ENCODE measurements at regions not wholly inside any gene's neighbourhood (a gene's known extent, or its start where the extent isn't known, plus 50 kb on each side); places are given as distances from the start of the nearest gene placed in this dataset.

- no peak overlapping the region for H3K27ac ChIP-seq (ENCODE audit: insufficient read depth, low read length)
- no peak overlapping the region for H3K4ac ChIP-seq (ENCODE audit: low read depth, low read length)
- H2BK5ac ChIP-seq (ENCODE audit: low read depth, low read length, poor library complexity, severe bottlenecking), result no peak overlapping the region
- H2BK120ac ChIP-seq (ENCODE audit: low read depth, low read length), result no peak overlapping the region
- H2BK20ac ChIP-seq (ENCODE audit: low read depth, low read length), result no peak overlapping the region
- in situ Hi-C loops (cut with MboI; ENCODE audit: low sequenced_read_pairs) (no loop called here), dilution Hi-C loops (cut with HindIII; ENCODE audit: low sequenced_read_pairs, unreplicated experiment) (no loop called here), intact Hi-C loops (cut with micrococcal nuclease) (no loop called here)
- H4K91ac ChIP-seq (ENCODE audit: insufficient read depth, low read depth, low read length), result no peak overlapping the region
- CTCF ChIA-PET, result interaction anchor here (0.6 to 1.2 kb wide), 3 partner anchors 12 to 27 kb away, joined by 3 to 7 read pairs (median 3); no protein-coding TSS in a partner anchor
- no peak overlapping the region for H2AK9ac ChIP-seq (replicated peaks; ENCODE audit: low read depth, low read length, poor library complexity)
- H3K18ac ChIP-seq (ENCODE audit: low read depth, low read length), result no peak overlapping the region
- no peak overlapping the region for H3K56ac ChIP-seq (ENCODE audit: extremely low read depth, insufficient read depth, low read length)
- POLR2A ChIA-PET (ENCODE audit: unreplicated experiment), result no interaction called here
- no peak overlapping the region for H2AK5ac ChIP-seq (ENCODE audit: low read depth, low read length)
- no peak for TF ChIP-seq NFE2L2 (IDR thresholded peaks at IDR 0.05; ENCODE audit: low read depth, low read length)
- TF ChIP-seq SMC3 (IDR thresholded peaks at IDR 0.05; ENCODE audit: low read depth, low read length), result no peak
- no peak overlapping the region for H3K14ac ChIP-seq (replicated peaks; ENCODE audit: low read depth, low read length)
- H3K4me3 ChIP-seq (ENCODE audit: insufficient read depth, low read depth, low read length), result no peak overlapping the region
- DNase-seq, result no peak
- no peaks in the 10 kb centered on the region for H4K20me1 ChIP-seq (ENCODE audit: insufficient read depth, low read length)
- H3K4me1 ChIP-seq (ENCODE audit: control insufficient read depth, insufficient read depth, low read length), result peaks cover under 1% of the 10 kb centered on the region; the same call in 1 of the 2 replicates
- no peak overlapping the region for H4K5ac ChIP-seq (ENCODE audit: low read depth, low read length)
- H3K27me3 ChIP-seq (ENCODE audit: control insufficient read depth, insufficient read depth, low read length), result no peaks in the 10 kb centered on the region
- H3K79me1 ChIP-seq (ENCODE audit: low read depth in 1 of 2, low read length in 2 of 2), result no peaks in the 10 kb centered on the region
- H3K23ac ChIP-seq (ENCODE audit: low read depth, low read length), result no peak overlapping the region
- H4K8ac ChIP-seq (ENCODE audit: low read depth in 2 of 2, low read length in 2 of 2), result no peak overlapping the region
- WGBS, 2 experiments (ENCODE audit: extremely low coverage in 2 of 2, insufficient read length in 1 of 2), result no CpG with 5 or more reads among the region's 2 CpGs
- no peaks in the 10 kb centered on the region for H3K9me1 ChIP-seq (ENCODE audit: insufficient read depth, low read length)
- H2BK15ac ChIP-seq (ENCODE audit: low read depth, low read length), result no peak overlapping the region
- ATAC-seq (ENCODE audit: low read depth), result no peak
- H3K9ac ChIP-seq (ENCODE audit: low read depth, low read length), result no peak overlapping the region
- no peaks in the 10 kb centered on the region for H3K9me3 ChIP-seq (ENCODE audit: control insufficient read depth, insufficient read depth, low read length)
- BruUV-seq (replicated peaks), result no TSS peak
- H3K36me3 ChIP-seq (ENCODE audit: control insufficient read depth, insufficient read depth, low read length), result no peaks in the 10 kb centered on the region
- H3K4me2 ChIP-seq (ENCODE audit: low read depth, low read length), result no peak overlapping the region
- no peak overlapping the region for H2AFZ ChIP-seq (replicated peaks; ENCODE audit: low read length, poor library complexity)
Observed at GRCh38 chr13:23086968-23087623, 93.7 kb upstream of the SGCG start.
